ENCODE measurements at regions not wholly inside any gene's neighbourhood (a gene's known extent, or its start where the extent isn't known, plus 50 kb on each side); places are given as distances from the start of the nearest gene placed in this dataset.

DNA sequence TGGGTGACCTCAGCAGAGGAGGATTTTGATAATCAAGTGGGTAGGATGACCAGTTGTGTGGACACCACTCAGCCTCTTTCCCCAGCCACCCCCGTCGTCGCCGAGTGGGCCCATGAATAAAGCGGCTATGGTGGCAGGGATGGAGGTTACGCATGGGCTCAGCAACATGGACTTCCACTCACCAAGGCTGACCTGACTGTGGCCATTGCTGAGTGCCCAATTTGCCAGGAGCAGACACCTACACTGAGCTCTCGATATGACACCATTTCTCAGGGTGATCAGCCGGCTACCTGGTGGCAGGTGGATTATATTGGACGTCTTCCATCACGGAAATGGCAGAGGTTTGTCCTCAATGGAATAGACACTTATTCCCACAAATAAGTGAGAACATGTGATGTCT, 361.3 kb downstream of the KLHL4 start:
- H3K9me2 ChIP-seq = no peaks in the 10 kb centered on the region
- CTCF ChIA-PET = no interaction called here
- no peak overlapping the region for H2AFZ ChIP-seq (ENCODE audit: low read depth)
- H3K4me3 ChIP-seq (ENCODE audit: low read depth in 2 of 2, low read length in 1 of 2) = no peak overlapping the region
- no peaks in the 10 kb centered on the region for H3K9me3 ChIP-seq
- H3K36me3 ChIP-seq (replicated peaks in 1 of 2; ENCODE audit: control insufficient read depth in 1 of 2, insufficient read depth in 2 of 2, low read length in 1 of 2) = no peaks in the 10 kb centered on the region
- H3K9ac ChIP-seq = no peak overlapping the region
- H3K79me2 ChIP-seq (ENCODE audit: insufficient read depth) = no peaks in the 10 kb centered on the region
- 2% methylated on average over 9 of the region's 10 CpGs for WGBS (ENCODE audit: low lambda C conversion rate)
- no peaks in the 10 kb centered on the region for H3K4me1 ChIP-seq (ENCODE audit: control insufficient read depth in 1 of 2, insufficient read depth in 2 of 2, low read depth in 1 of 2, low read length in 1 of 2)
- H3K4me2 ChIP-seq = no peak overlapping the region
- POLR2A ChIA-PET = no interaction called here
- no peak for DNase-seq
- no peaks in the 10 kb centered on the region for H4K20me1 ChIP-seq (ENCODE audit: insufficient read depth)
- H3K27ac ChIP-seq (ENCODE audit: low read depth in 2 of 2, low read length in 1 of 2) = no peak overlapping the region
- H3K27me3 ChIP-seq (ENCODE audit: insufficient read depth) = no peaks in the 10 kb centered on the region
- no peaks in the 10 kb centered on the region for H3F3A ChIP-seq (replicated peaks; ENCODE audit: insufficient read depth)
- TF ChIP-seq CHD2 (IDR thresholded peaks at IDR 0.05; ENCODE audit: low read length, partially characterized antibody) (no peak), ZBTB33 (IDR thresholded peaks at IDR 0.05; ENCODE audit: borderline replicate concordance, low read depth) (no peak)

DNA sequence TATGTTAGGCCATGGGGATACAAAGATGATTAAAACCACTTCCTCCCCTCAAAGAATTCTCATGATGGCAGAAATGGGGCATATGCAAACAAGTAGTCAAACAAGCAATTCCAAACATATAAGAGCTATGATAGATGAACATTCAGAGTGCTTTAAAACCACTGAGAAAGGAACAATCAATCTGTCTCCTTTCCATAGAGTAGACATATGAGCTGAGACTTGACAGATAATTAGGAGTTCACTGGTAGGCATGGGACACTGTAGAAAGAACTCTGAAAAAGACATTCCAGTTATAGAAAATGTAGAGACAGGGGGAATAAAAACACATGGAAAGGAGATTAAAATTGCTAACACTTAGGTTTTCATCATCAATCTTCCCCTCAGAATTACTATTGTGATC, 372.8 kb downstream of the KLHL4 start:
- Histone ChIP-seq H3K4me1 (ENCODE audit: control insufficient read depth in 1 of 2, insufficient read depth in 2 of 2, low read depth in 1 of 2, low read length in 1 of 2) (no peaks in the 10 kb centered on the region), H3K9me3 (no peaks in the 10 kb centered on the region), H3F3A (replicated peaks; ENCODE audit: insufficient read depth) (no peaks in the 10 kb centered on the region), H3K79me2 (ENCODE audit: insufficient read depth) (no peaks in the 10 kb centered on the region), H3K9ac (no peak overlapping the region), H3K27me3 (ENCODE audit: insufficient read depth) (no peaks in the 10 kb centered on the region), H2AFZ (ENCODE audit: low read depth) (no peak overlapping the region), H3K36me3 (replicated peaks in 1 of 2; ENCODE audit: control insufficient read depth in 1 of 2, insufficient read depth in 2 of 2, low read length in 1 of 2) (no peaks in the 10 kb centered on the region), H4K20me1 (ENCODE audit: insufficient read depth) (no peaks in the 10 kb centered on the region), H3K9me2 (no peaks in the 10 kb centered on the region), H3K4me3 (ENCODE audit: low read depth in 2 of 2, low read length in 1 of 2) (no peak overlapping the region), H3K4me2 (no peak overlapping the region), H3K27ac (ENCODE audit: low read depth in 2 of 2, low read length in 1 of 2) (no peak overlapping the region)
- POLR2A ChIA-PET = no interaction called here
- no peak for DNase-seq
- TF ChIP-seq CHD2 (IDR thresholded peaks at IDR 0.05; ENCODE audit: low read length, partially characterized antibody) (no peak), NFIC (IDR thresholded peaks at IDR 0.05; ENCODE audit: borderline replicate concordance) (no peak), RCOR1 (IDR thresholded peaks at IDR 0.05; ENCODE audit: low read length) (no peak), FOXM1 (IDR thresholded peaks at IDR 0.05; ENCODE audit: low read depth) (no peak), PBX3 (IDR thresholded peaks at IDR 0.05) (no peak), MXI1 (IDR thresholded peaks at IDR 0.05; ENCODE audit: low read depth, low read length) (no peak), FOXJ3 (CRISPR knock-in tag; IDR thresholded peaks at IDR 0.05) (no peak), YY1 (IDR thresholded peaks at IDR 0.05; ENCODE audit: low read depth) (no peak), RFX5 (IDR thresholded peaks at IDR 0.05; ENCODE audit: low read length) (no peak), RXRA (IDR thresholded peaks at IDR 0.05; ENCODE audit: borderline replicate concordance, low read depth) (no peak), SIN3A (IDR thresholded peaks at IDR 0.05; ENCODE audit: borderline replicate concordance, low read depth, low read length) (no peak), EP300 (IDR thresholded peaks at IDR 0.05; ENCODE audit: borderline replicate concordance in 1 of 2, low read depth in 1 of 2, low read length in 1 of 2) (no peak)
- CTCF ChIA-PET = no interaction called here

Data from SK-N-SH (cell line).